ENCODE measurements at regions not wholly inside any gene's neighbourhood (a gene's known extent, or its start where the extent isn't known, plus 50 kb on each side); places are given as distances from the start of the nearest gene placed in this dataset.
A peak's percentile ranks its signal among the peaks of the same experiment; 100 is the strongest.
"Not testable (repeated sequence)": the region's sequence is repeated elsewhere in the genome, so short reads cannot be mapped to it uniquely, and the experiment has no call there.

GRCh38 chr3:38964646-38965045 lies 87.1 kb downstream of the SCN11A start:
- DNase-seq = no peak

GRCh38 chr3:38964204-38964603 lies 87.5 kb downstream of the SCN11A start:
- DNase-seq = no peak

GRCh38 chr3:38960953-38961622 lies 90.7 kb downstream of the SCN11A start:
- DNase-seq = peak; percentile 55

- DNase-seq = no peak
Observed at GRCh38 chr3:38960042-38960622, 91.6 kb downstream of the SCN11A start.

- no peak for DNase-seq
Observed at GRCh38 chr3:38958026-38958720, 93.6 kb downstream of the SCN11A start.

- no peak for DNase-seq
Observed at GRCh38 chr3:38957296-38957695, 94.4 kb downstream of the SCN11A start.

GRCh38 chr3:38952721-38953120 lies 99.0 kb downstream of the SCN11A start:
- peak; percentile 32 for DNase-seq

- DNase-seq = not testable (repeated sequence)
Observed at GRCh38 chr3:38951167-38951566, 100.6 kb downstream of the SCN11A start.

- DNase-seq = peak; percentile 87
Observed at GRCh38 chr3:38950581-38950980, 101.2 kb downstream of the SCN11A start.

- DNase-seq = peak; percentile 48
Observed at GRCh38 chr3:38949994-38950393, 101.8 kb downstream of the SCN11A start.

GRCh38 chr3:38940394-38940793 lies 111.3 kb downstream of the SCN11A start:
- DNase-seq = no peak

GRCh38 chr3:38925351-38925750 lies 109.3 kb upstream of the SCN10A start:
- DNase-seq = no peak

- no peak for DNase-seq
Observed at GRCh38 chr3:38916706-38917105, 100.7 kb upstream of the SCN10A start.

- no peak for DNase-seq
Observed at GRCh38 chr3:38907426-38907825, 91.4 kb upstream of the SCN10A start.

- no peak for DNase-seq
Observed at GRCh38 chr3:38890426-38890825, 74.4 kb upstream of the SCN10A start.

GRCh38 chr3:38878646-38879045 lies 62.6 kb upstream of the SCN10A start:
- DNase-seq = no peak

All from inflammatory macrophage treated with lipopolysaccharide for 4 hours (primary cell).